NB4 (cell line): ENCODE measurements at regions not wholly inside any gene's neighbourhood (a gene's known extent, or its start where the extent isn't known, plus 50 kb on each side); places are given as distances from the start of the nearest gene placed in this dataset.

Source experiments
- DNase-seq: peaks from one replicate; pipeline ENCODE4 v3.0.0; 2010; ENCODE audit warnings: low read depth
- H3K4me3 ChIP-seq: one replicate; pipeline ENCODE4 v1.5.1; 2011; ENCODE audit warnings: mild to moderate bottlenecking, low read depth, low read length, moderate library complexity
- MAX ChIP-seq: IDR thresholded peaks from 2 replicates; pipeline ENCODE4 v1.6.1; 2011; ENCODE audit warnings: low read depth, low read length
- MYC ChIP-seq: IDR thresholded peaks from 2 replicates; pipeline ENCODE4 v1.6.1; 2011; ENCODE audit warnings: low read depth, low read length
- POLR2A ChIP-seq: IDR thresholded peaks from 2 replicates; pipeline ENCODE4 v1.6.1; 2011; ENCODE audit warnings: mild to moderate bottlenecking; ENCODE audit not compliant: insufficient read length; ENCODE audit errors: extremely low read depth
- TF ChIP-seq, protein P1 (sequence below): IDR thresholded peaks from one replicate; pipeline ENCODE4 v1.5.1; 2012; ENCODE audit warnings: low read depth, low read length

DNA sequence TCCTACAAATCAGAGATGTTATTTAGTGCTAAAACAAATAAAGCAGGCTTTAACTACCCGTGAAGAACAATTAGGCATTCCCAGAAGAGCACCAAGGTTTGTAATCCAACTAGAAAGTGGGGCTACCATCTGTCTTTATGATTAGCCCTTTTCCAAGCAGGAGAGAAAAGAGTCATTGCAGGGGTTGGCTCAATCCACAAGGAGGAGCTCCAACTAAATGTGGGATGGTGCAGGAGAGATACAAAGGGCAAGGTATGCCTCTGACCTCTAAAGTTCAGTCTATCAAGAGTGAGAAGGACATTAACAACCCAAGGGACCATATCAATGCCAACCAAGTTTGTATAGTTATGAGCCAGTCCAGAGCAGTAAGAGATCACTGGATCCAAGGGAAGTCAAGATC is 382.7 kb upstream of the DUSP10 start:
- H3K4me3 ChIP-seq: no peak overlapping the region
- no peak for DNase-seq
- TF ChIP-seq POLR2A: no peak

GRCh38 chr1:222123111-222123510 is 381.2 kb upstream of the DUSP10 start:
- DNase-seq: no peak
- no peak for TF ChIP-seq MYC
- no peak for TF ChIP-seq MAX
- TF ChIP-seq, protein P1, sequence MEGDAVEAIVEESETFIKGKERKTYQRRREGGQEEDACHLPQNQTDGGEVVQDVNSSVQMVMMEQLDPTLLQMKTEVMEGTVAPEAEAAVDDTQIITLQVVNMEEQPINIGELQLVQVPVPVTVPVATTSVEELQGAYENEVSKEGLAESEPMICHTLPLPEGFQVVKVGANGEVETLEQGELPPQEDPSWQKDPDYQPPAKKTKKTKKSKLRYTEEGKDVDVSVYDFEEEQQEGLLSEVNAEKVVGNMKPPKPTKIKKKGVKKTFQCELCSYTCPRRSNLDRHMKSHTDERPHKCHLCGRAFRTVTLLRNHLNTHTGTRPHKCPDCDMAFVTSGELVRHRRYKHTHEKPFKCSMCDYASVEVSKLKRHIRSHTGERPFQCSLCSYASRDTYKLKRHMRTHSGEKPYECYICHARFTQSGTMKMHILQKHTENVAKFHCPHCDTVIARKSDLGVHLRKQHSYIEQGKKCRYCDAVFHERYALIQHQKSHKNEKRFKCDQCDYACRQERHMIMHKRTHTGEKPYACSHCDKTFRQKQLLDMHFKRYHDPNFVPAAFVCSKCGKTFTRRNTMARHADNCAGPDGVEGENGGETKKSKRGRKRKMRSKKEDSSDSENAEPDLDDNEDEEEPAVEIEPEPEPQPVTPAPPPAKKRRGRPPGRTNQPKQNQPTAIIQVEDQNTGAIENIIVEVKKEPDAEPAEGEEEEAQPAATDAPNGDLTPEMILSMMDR: no peak
- no peak for TF ChIP-seq POLR2A
- no peak overlapping the region for H3K4me3 ChIP-seq

GRCh38 chr1:222117809-222118208 is 375.9 kb upstream of the DUSP10 start:
- no peak for TF ChIP-seq MAX
- no peak for TF ChIP-seq POLR2A
- no peak for TF ChIP-seq MYC
- TF ChIP-seq, protein P1: no peak
- DNase-seq: no peak
- H3K4me3 ChIP-seq: no peak overlapping the region

GRCh38 chr1:222114536-222115156 is 372.8 kb upstream of the DUSP10 start:
- no peak overlapping the region for H3K4me3 ChIP-seq
- no peak for TF ChIP-seq MAX
- TF ChIP-seq, protein P1: no peak
- TF ChIP-seq POLR2A: no peak
- no peak for TF ChIP-seq MYC

DNA sequence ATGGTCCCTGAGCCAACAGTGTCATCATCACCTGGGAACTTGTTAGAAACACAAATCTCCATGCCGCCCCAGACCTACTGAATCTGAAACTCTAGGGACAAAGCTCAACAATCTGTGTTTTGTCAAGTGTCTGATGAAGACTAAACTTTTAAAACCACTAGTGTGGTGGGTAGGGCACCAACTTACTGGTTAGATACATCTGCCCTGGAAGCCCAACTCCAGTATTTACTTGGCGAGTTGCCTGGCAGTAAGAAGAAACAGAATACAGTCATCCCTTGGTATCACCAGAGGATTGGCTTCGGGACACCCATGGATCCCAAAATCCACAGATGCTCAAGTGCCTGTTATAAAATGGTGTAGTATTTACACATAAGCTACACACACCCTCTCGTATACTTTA is 367.9 kb upstream of the DUSP10 start:
- H3K4me3 ChIP-seq: no peak overlapping the region
- no peak for DNase-seq
- TF ChIP-seq POLR2A (no peak), MYC (no peak), MAX (no peak)
- TF ChIP-seq, protein P1: no peak

More at GRCh38 chr1:222114536-222115156, 372.8 kb upstream of the DUSP10 start:
- DNase-seq: no peak

DNA sequence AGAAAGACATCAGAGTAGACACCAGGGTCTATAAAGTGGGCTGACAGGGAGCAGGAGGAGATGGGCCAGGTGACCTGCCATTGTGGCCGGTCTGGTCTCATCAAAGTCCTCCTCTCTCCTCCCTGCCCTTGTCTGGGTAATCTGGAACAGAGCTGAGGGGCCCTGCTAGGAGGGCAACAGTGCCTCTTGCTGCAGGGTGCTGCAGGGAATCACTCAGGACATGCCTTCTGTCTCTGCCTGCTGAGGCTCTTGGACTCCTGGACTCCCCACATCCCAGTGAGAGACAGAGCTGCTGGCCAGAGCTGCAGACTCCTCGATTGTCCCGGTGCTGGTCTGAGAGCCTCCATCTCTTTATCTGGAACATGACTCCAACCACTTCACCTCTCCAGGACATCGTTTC is 366.1 kb upstream of the DUSP10 start:
- DNase-seq: no peak

More for the DNA sequence above, 366.1 kb upstream of the DUSP10 start:
- no peak for TF ChIP-seq MAX
- TF ChIP-seq POLR2A: no peak
- TF ChIP-seq, protein P1: no peak
- no peak for TF ChIP-seq MYC
- no peak overlapping the region for H3K4me3 ChIP-seq
